ENCODE measurements at regions not wholly inside any gene's neighbourhood (a gene's known extent, or its start where the extent isn't known, plus 50 kb on each side); places are given as distances from the start of the nearest gene placed in this dataset.

GRCh38 chr7:25725451-25725850, 426.5 kb upstream of the NFE2L3 start:
- TF ChIP-seq POLR2A (IDR thresholded peaks at IDR 0.05): no peak
- no peak for TF ChIP-seq CTCF (IDR thresholded peaks at IDR 0.05)
- no peak for TF ChIP-seq POLR2AphosphoS5 (IDR thresholded peaks at IDR 0.05)
- Histone ChIP-seq H3K27ac (peak overlapping the region in 1 of 2 donors; percentile 11), H3K4me3 (no peak overlapping the region), H3K36me3 (no peaks in the 10 kb centered on the region), H3K4me1 (no peaks in the 10 kb centered on the region), H3K27me3 (no peaks in the 10 kb centered on the region), H3K9me3 (no peaks in the 10 kb centered on the region)
- no peak for DNase-seq (ENCODE audit: low spot score in 2 of 2)
- intact Hi-C loops (cut with DNase I; ENCODE audit: low total_unique reads): no loop called here

GRCh38 chr7:25726170-25726780, 425.7 kb upstream of the NFE2L3 start:
- intact Hi-C loops (cut with DNase I; ENCODE audit: low total_unique reads): no loop called here
- TF ChIP-seq POLR2AphosphoS5 (IDR thresholded peaks at IDR 0.05): no peak
- H3K27ac ChIP-seq: no peak overlapping the region
- DNase-seq (ENCODE audit: low spot score in 2 of 2): no peak
- no peak overlapping the region for H3K4me3 ChIP-seq
- no peaks in the 10 kb centered on the region for H3K9me3 ChIP-seq
- H3K4me1 ChIP-seq: peaks cover 0 to 6% of the 10 kb centered on the region in 2 donors
- H3K27me3 ChIP-seq: no peaks in the 10 kb centered on the region
- H3K36me3 ChIP-seq: no peaks in the 10 kb centered on the region

DNA sequence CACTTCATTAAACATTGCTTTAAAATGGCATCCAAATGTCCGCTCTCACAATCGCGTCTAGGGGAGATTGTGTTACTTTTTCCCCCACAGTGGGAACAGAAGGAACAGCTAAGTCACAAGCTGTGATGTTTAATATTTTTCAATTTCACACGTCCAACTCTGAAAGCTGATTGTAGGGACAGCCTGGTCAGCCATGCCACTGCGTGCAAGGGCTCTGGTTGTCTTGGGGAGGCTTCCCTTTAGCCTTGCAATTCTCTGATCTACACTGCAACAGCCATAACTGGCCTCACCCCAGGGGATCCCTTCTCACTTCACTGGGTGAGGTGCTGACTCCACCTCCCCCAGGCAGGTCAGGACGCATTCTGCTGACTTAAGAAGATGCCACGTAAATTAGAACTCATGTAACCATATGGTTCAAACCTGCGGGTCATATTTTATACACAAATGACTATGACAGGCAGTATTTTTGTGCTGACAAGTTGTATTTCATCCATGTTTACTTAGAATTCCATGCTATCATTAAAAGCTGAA, 425.2 kb upstream of the NFE2L3 start:
- Histone ChIP-seq H3K27me3 (no peaks in the 10 kb centered on the region), H3K36me3 (no peaks in the 10 kb centered on the region), H3K9me3 (no peaks in the 10 kb centered on the region), H3K4me3 (no peak overlapping the region), H3K27ac (no peak overlapping the region), H3K4me1 (peaks cover 0 to 6% of the 10 kb centered on the region in 2 donors)
- intact Hi-C loops (cut with DNase I; ENCODE audit: low total_unique reads): no loop called here
- no peak for TF ChIP-seq POLR2A (IDR thresholded peaks at IDR 0.05)
- no peak for TF ChIP-seq POLR2AphosphoS5 (IDR thresholded peaks at IDR 0.05)
- no peak for DNase-seq (ENCODE audit: low spot score in 2 of 2)

- no peak for TF ChIP-seq POLR2A (IDR thresholded peaks at IDR 0.05)
- no peak for TF ChIP-seq CTCF (IDR thresholded peaks at IDR 0.05)
- no peak for TF ChIP-seq POLR2AphosphoS5 (IDR thresholded peaks at IDR 0.05)
- no peaks in the 10 kb centered on the region for H3K9me3 ChIP-seq
- DNase-seq (ENCODE audit: low spot score in 2 of 2): no peak
- H3K4me1 ChIP-seq: peaks cover 0 to 6% of the 10 kb centered on the region in 2 donors
- no peaks in the 10 kb centered on the region for H3K36me3 ChIP-seq
- no peaks in the 10 kb centered on the region for H3K27me3 ChIP-seq
- intact Hi-C loops (cut with DNase I; ENCODE audit: low total_unique reads): no loop called here
- H3K4me3 ChIP-seq: no peak overlapping the region
- no peak overlapping the region for H3K27ac ChIP-seq
Measured at GRCh38 chr7:25727446-25727845, 424.6 kb upstream of the NFE2L3 start.

DNA sequence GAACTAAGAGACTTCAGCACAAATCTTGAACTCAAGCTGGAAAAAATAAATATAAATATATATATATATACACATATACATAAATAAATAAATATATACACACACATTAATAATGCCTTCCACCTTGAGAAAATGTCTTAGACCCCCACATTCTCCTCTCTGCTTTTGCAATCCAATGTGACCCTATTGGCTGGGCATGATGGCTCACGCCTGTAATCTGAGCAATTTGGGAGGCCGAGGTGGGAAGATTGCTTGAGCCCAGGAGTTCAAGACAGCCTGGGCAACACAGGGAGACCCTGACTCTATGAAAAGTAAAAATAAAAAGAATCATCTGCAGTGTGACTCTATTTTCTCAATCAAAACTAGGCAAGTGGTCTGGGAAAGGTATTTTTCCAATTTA, 424.1 kb upstream of the NFE2L3 start:
- no peaks in the 10 kb centered on the region for H3K9me3 ChIP-seq
- intact Hi-C loops (cut with DNase I; ENCODE audit: low total_unique reads): no loop called here
- no peak for DNase-seq (ENCODE audit: low spot score in 2 of 2)
- TF ChIP-seq POLR2AphosphoS5 (IDR thresholded peaks at IDR 0.05): no peak
- no peak for TF ChIP-seq POLR2A (IDR thresholded peaks at IDR 0.05)
- no peak for TF ChIP-seq CTCF (IDR thresholded peaks at IDR 0.05)
- no peaks in the 10 kb centered on the region for H3K36me3 ChIP-seq
- H3K4me3 ChIP-seq: no peak overlapping the region
- no peaks in the 10 kb centered on the region for H3K27me3 ChIP-seq
- H3K27ac ChIP-seq: no peak overlapping the region
- H3K4me1 ChIP-seq: peaks cover 0 to 6% of the 10 kb centered on the region in 2 donors

- Histone ChIP-seq H3K27ac (peak overlapping the region; percentile 26 to 61), H3K9me3 (no peaks in the 10 kb centered on the region), H3K4me3 (no peak overlapping the region), H3K4me1 (peaks cover 0 to 6% of the 10 kb centered on the region in 2 donors), H3K27me3 (no peaks in the 10 kb centered on the region), H3K36me3 (no peaks in the 10 kb centered on the region)
- DNase-seq (ENCODE audit: low spot score in 2 of 2): no peak
- TF ChIP-seq CTCF (IDR thresholded peaks at IDR 0.05) (no peak), POLR2A (IDR thresholded peaks at IDR 0.05) (no peak), POLR2AphosphoS5 (IDR thresholded peaks at IDR 0.05) (no peak)
- intact Hi-C loops (cut with DNase I; ENCODE audit: low total_unique reads): no loop called here
Measured at GRCh38 chr7:25731068-25731845, 420.7 kb upstream of the NFE2L3 start.

All from breast epithelium (tissue), 4 donors.